HFFc6 (cell line): ENCODE measurements at regions not wholly inside any gene's neighbourhood (a gene's known extent, or its start where the extent isn't known, plus 50 kb on each side); places are given as distances from the start of the nearest gene placed in this dataset.

Experiments used
- DNase-seq: peaks from one replicate; pipeline ENCODE4 v3.0.0-alpha.2; 2018
- H3K27ac Mint-ChIP-seq: 2 replicates; pipeline ENCODE4 v1.8.0; 2020; ENCODE audit warnings: mild to moderate bottlenecking, mixed read lengths
- H3K27me3 Mint-ChIP-seq: 2 replicates; pipeline ENCODE4 v1.8.0; 2021; ENCODE audit warnings: mild to moderate bottlenecking, moderate library complexity, mixed read lengths; ENCODE audit not compliant: insufficient read depth
- H3K36me3 Mint-ChIP-seq: 2 replicates; pipeline ENCODE4 v1.8.0; 2021; ENCODE audit warnings: low read depth, mixed read lengths
- H3K4me1 Mint-ChIP-seq: 2 replicates; pipeline ENCODE4 v1.8.0; 2020; ENCODE audit warnings: low read depth, mixed read lengths
- H3K4me3 Mint-ChIP-seq: 2 replicates; pipeline ENCODE4 v1.8.0; 2020; ENCODE audit warnings: mild to moderate bottlenecking, moderate library complexity, mixed read lengths
- H3K9me3 Mint-ChIP-seq: 2 replicates; pipeline ENCODE4 v1.8.0; 2020; ENCODE audit warnings: mild to moderate bottlenecking, mixed read lengths
- TF ChIP-seq, protein P1 (sequence below): fragments of 200-600 bp; sonication (generic); IDR thresholded peaks from 2 replicates; pipeline ENCODE4 v1.5.0; 2021; ENCODE audit warnings: antibody characterized with exemption, mild to moderate bottlenecking

- H3K4me1 Mint-ChIP-seq: no peaks in the 10 kb centered on the region
- TF ChIP-seq, protein P1, sequence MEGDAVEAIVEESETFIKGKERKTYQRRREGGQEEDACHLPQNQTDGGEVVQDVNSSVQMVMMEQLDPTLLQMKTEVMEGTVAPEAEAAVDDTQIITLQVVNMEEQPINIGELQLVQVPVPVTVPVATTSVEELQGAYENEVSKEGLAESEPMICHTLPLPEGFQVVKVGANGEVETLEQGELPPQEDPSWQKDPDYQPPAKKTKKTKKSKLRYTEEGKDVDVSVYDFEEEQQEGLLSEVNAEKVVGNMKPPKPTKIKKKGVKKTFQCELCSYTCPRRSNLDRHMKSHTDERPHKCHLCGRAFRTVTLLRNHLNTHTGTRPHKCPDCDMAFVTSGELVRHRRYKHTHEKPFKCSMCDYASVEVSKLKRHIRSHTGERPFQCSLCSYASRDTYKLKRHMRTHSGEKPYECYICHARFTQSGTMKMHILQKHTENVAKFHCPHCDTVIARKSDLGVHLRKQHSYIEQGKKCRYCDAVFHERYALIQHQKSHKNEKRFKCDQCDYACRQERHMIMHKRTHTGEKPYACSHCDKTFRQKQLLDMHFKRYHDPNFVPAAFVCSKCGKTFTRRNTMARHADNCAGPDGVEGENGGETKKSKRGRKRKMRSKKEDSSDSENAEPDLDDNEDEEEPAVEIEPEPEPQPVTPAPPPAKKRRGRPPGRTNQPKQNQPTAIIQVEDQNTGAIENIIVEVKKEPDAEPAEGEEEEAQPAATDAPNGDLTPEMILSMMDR: no peak
- no peak overlapping the region for H3K27ac Mint-ChIP-seq
- H3K4me3 Mint-ChIP-seq: no peak overlapping the region
- no peaks in the 10 kb centered on the region for H3K36me3 Mint-ChIP-seq
- no peak for DNase-seq
- peaks cover 63% of the 10 kb centered on the region for H3K9me3 Mint-ChIP-seq
- H3K27me3 Mint-ChIP-seq: 0 out of 2 replicates have a peak, but pooled peaks cover 2% of the 10 kb centered on the region
Measured at GRCh38 chr2:21580391-21580790, 456.6 kb downstream of the TDRD15 start.

- Mint-ChIP-seq H3K4me1 (no peaks in the 10 kb centered on the region), H3K27me3 (0 out of 2 replicates have a peak, but pooled peaks cover 2% of the 10 kb centered on the region), H3K36me3 (no peaks in the 10 kb centered on the region), H3K27ac (no peak overlapping the region), H3K9me3 (peaks cover 55% of the 10 kb centered on the region), H3K4me3 (no peak overlapping the region)
- TF ChIP-seq, protein P1: no peak
- DNase-seq: no peak
Measured at GRCh38 chr2:21585881-21586280, 462.1 kb downstream of the TDRD15 start.

- Mint-ChIP-seq H3K4me3 (no peak overlapping the region), H3K4me1 (no peaks in the 10 kb centered on the region), H3K27ac (no peak overlapping the region), H3K27me3 (no peaks in the 10 kb centered on the region), H3K9me3 (peaks cover 54% of the 10 kb centered on the region), H3K36me3 (no peaks in the 10 kb centered on the region)
- no peak for DNase-seq
- TF ChIP-seq, protein P1: no peak
Measured at GRCh38 chr2:21590026-21590690, 466.4 kb downstream of the TDRD15 start.

DNA sequence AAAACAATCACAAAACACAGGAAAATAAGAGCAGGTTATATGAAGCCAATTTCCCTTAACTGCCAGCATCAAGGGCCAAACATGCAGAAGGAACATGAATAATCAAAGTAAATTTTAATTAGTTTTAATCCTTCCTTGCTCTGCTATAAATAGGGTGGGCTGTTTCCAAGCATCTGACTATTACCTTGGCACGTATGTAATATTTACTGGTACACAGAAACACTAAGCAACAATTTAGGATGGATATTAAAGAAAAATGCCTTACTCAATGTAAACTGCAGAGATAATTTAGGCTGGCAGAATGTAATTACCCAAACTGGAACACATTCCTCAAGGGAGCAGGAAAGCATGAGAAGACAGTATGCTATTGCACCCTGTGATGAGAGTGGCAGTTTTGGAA, 468.2 kb downstream of the TDRD15 start:
- H3K27ac Mint-ChIP-seq: no peak overlapping the region
- TF ChIP-seq, protein P1: no peak
- no peak for DNase-seq
- no peaks in the 10 kb centered on the region for H3K36me3 Mint-ChIP-seq
- H3K4me3 Mint-ChIP-seq: no peak overlapping the region
- H3K9me3 Mint-ChIP-seq: peaks cover 58% of the 10 kb centered on the region
- no peaks in the 10 kb centered on the region for H3K4me1 Mint-ChIP-seq
- no peaks in the 10 kb centered on the region for H3K27me3 Mint-ChIP-seq

DNA sequence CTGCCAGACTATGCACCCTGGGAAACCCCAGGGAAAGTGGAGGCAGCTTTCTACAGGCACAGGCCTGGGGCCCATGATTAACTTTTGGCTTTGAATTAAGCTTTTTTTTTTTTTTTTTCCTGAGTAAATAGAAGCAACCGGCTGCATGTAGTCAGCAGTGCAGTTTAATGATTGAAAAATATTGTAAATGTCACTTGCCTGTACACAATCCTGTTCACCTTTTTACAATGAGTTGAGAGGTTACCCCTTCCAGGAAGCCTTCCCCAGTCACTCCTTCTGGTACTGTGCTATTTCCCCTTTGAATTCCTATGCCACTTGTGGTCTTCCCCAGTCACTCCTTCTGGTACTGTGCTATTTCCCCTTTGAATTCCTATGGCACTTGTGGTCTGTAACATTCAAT, 475.6 kb downstream of the TDRD15 start:
- H3K36me3 Mint-ChIP-seq: no peaks in the 10 kb centered on the region
- H3K27ac Mint-ChIP-seq: no peak overlapping the region

More for the DNA sequence above, 475.6 kb downstream of the TDRD15 start:
- DNase-seq: no peak
- H3K4me1 Mint-ChIP-seq: no peaks in the 10 kb centered on the region
- TF ChIP-seq, protein P1: no peak
- H3K27me3 Mint-ChIP-seq: no peaks in the 10 kb centered on the region
- H3K4me3 Mint-ChIP-seq: no peak overlapping the region
- H3K9me3 Mint-ChIP-seq: peaks cover 33% of the 10 kb centered on the region
